HG03575 (cell line): ENCODE measurements at regions not wholly inside any gene's neighbourhood (a gene's known extent, or its start where the extent isn't known, plus 50 kb on each side); places are given as distances from the start of the nearest gene placed in this dataset.
"Not testable (repeated sequence)": the region's sequence is repeated elsewhere in the genome, so short reads cannot be mapped to it uniquely, and the experiment has no call there.

Experiments used
- ATAC-seq: cut with Tn5 transposase; IDR thresholded peaks from one replicate; pipeline ENCODE4 v1.9.1; 2021; ENCODE audit not compliant: unreplicated experiment, insufficient number of reproducible peaks, low FRiP score; ENCODE audit errors: extremely low read depth

GRCh38 chr7:135872861-135873260, 104.3 kb downstream of the MTPN start:
- ATAC-seq: not testable (repeated sequence)

- no peak for ATAC-seq
Measured at GRCh38 chr7:135862586-135863340, 114.2 kb upstream of the FAM180A start.

- ATAC-seq: no peak
Measured at GRCh38 chr7:135859538-135859937, 110.9 kb upstream of the FAM180A start.

- ATAC-seq: no peak
Measured at GRCh38 chr7:135858851-135859250, 110.2 kb upstream of the FAM180A start.

- no peak for ATAC-seq
Measured at GRCh38 chr7:135858379-135858778, 109.8 kb upstream of the FAM180A start.

- ATAC-seq: no peak
Measured at GRCh38 chr7:135857519-135858274, 109.1 kb upstream of the FAM180A start.

- no peak for ATAC-seq
Measured at GRCh38 chr7:135856356-135857144, 107.9 kb upstream of the FAM180A start.

GRCh38 chr7:135855846-135856245, 107.2 kb upstream of the FAM180A start:
- no peak for ATAC-seq

GRCh38 chr7:135853499-135853898, 104.9 kb upstream of the FAM180A start:
- ATAC-seq: no peak

- no peak for ATAC-seq
Measured at GRCh38 chr7:135853008-135853407, 104.4 kb upstream of the FAM180A start.

- ATAC-seq: no peak
Measured at GRCh38 chr7:135847242-135847641, 98.6 kb upstream of the FAM180A start.

- ATAC-seq: no peak
Measured at GRCh38 chr7:135846339-135846738, 97.7 kb upstream of the FAM180A start.

GRCh38 chr7:135845415-135846075, 96.9 kb upstream of the FAM180A start:
- no peak for ATAC-seq

- ATAC-seq: no peak
Measured at GRCh38 chr7:135844903-135845302, 96.3 kb upstream of the FAM180A start.

GRCh38 chr7:135843214-135843613, 94.6 kb upstream of the FAM180A start:
- peak; percentile 90 for ATAC-seq

- ATAC-seq: no peak
Measured at GRCh38 chr7:135842446-135843179, 94.0 kb upstream of the FAM180A start.

- ATAC-seq: no peak
Measured at GRCh38 chr7:135840591-135840990, 92.0 kb upstream of the FAM180A start.

GRCh38 chr7:135837675-135838074, 89.1 kb upstream of the FAM180A start:
- ATAC-seq: no peak

GRCh38 chr7:135834266-135834665, 85.7 kb upstream of the FAM180A start:
- ATAC-seq: no peak
